ENCODE measurements at regions not wholly inside any gene's neighbourhood (a gene's known extent, or its start where the extent isn't known, plus 50 kb on each side); places are given as distances from the start of the nearest gene placed in this dataset.

- CTCF ChIA-PET = no interaction called here
- POLR2A ChIA-PET = no interaction called here
Measured at GRCh38 chr4:55744369-55744768, 75.2 kb upstream of the EXOC1L start.

GRCh38 chr4:55745014-55745413 lies 74.6 kb upstream of the EXOC1L start:
- Histone ChIP-seq H3K4me3 (ENCODE audit: low read depth, low read length) (no peak overlapping the region), H3K27me3 (ENCODE audit: control insufficient read depth, insufficient read depth, low read length) (no peaks in the 10 kb centered on the region), H3K36me3 (ENCODE audit: control insufficient read depth, insufficient read depth, low read length) (no peaks in the 10 kb centered on the region)
- no peak for TF ChIP-seq CTCF (IDR thresholded peaks at IDR 0.05; ENCODE audit: insufficient read depth, low read depth, low read length)
- DNase-seq (ENCODE audit: low read depth) = no peak
- POLR2A ChIA-PET = no interaction called here
- CTCF ChIA-PET = interaction anchor here (0.6 kb wide), 2 partner anchors 15 to 887 kb away, joined by 3 to 4 read pairs; no protein-coding TSS in a partner anchor

More at GRCh38 chr4:55744369-55744768, 75.2 kb upstream of the EXOC1L start:
- no peaks in the 10 kb centered on the region for H3K27me3 ChIP-seq (ENCODE audit: control insufficient read depth, insufficient read depth, low read length)
- TF ChIP-seq CTCF (IDR thresholded peaks at IDR 0.05; ENCODE audit: insufficient read depth, low read depth, low read length) = no peak
- H3K36me3 ChIP-seq (ENCODE audit: control insufficient read depth, insufficient read depth, low read length) = no peaks in the 10 kb centered on the region
- no peak for DNase-seq (ENCODE audit: low read depth)
- H3K4me3 ChIP-seq (ENCODE audit: low read depth, low read length) = no peak overlapping the region

GRCh38 chr4:55747793-55748192 lies 71.8 kb upstream of the EXOC1L start:
- Histone ChIP-seq H3K4me3 (ENCODE audit: low read depth, low read length) (no peak overlapping the region), H3K27me3 (ENCODE audit: control insufficient read depth, insufficient read depth, low read length) (no peaks in the 10 kb centered on the region), H3K36me3 (ENCODE audit: control insufficient read depth, insufficient read depth, low read length) (no peaks in the 10 kb centered on the region)
- no peak for TF ChIP-seq CTCF (IDR thresholded peaks at IDR 0.05; ENCODE audit: insufficient read depth, low read depth, low read length)
- CTCF ChIA-PET = interaction anchor here (0.6 kb wide), 2 partner anchors 129 to 1407 kb away, joined by 3 read pairs; no protein-coding TSS in a partner anchor
- DNase-seq (ENCODE audit: low read depth) = no peak
- POLR2A ChIA-PET = no interaction called here

- Histone ChIP-seq H3K27me3 (ENCODE audit: control insufficient read depth, insufficient read depth, low read length) (no peaks in the 10 kb centered on the region), H3K36me3 (ENCODE audit: control insufficient read depth, insufficient read depth, low read length) (no peaks in the 10 kb centered on the region), H3K4me3 (ENCODE audit: low read depth, low read length) (no peak overlapping the region)
- CTCF ChIA-PET = no interaction called here
- POLR2A ChIA-PET = no interaction called here
- no peak for TF ChIP-seq CTCF (IDR thresholded peaks at IDR 0.05; ENCODE audit: insufficient read depth, low read depth, low read length)
- no peak for DNase-seq (ENCODE audit: low read depth)
Measured at GRCh38 chr4:55749666-55750065, 69.9 kb upstream of the EXOC1L start.

- Histone ChIP-seq H3K27me3 (ENCODE audit: control insufficient read depth, insufficient read depth, low read length) (no peaks in the 10 kb centered on the region), H3K4me3 (ENCODE audit: low read depth, low read length) (no peak overlapping the region), H3K36me3 (ENCODE audit: control insufficient read depth, insufficient read depth, low read length) (no peaks in the 10 kb centered on the region)
- ChIA-PET CTCF (no interaction called here), POLR2A (no interaction called here)
- no peak for TF ChIP-seq CTCF (IDR thresholded peaks at IDR 0.05; ENCODE audit: insufficient read depth, low read depth, low read length)
- no peak for DNase-seq (ENCODE audit: low read depth)
Measured at GRCh38 chr4:55752810-55753209, 66.8 kb upstream of the EXOC1L start.
